ENCODE measurements at regions not wholly inside any gene's neighbourhood (a gene's known extent, or its start where the extent isn't known, plus 50 kb on each side); places are given as distances from the start of the nearest gene placed in this dataset.

DNA sequence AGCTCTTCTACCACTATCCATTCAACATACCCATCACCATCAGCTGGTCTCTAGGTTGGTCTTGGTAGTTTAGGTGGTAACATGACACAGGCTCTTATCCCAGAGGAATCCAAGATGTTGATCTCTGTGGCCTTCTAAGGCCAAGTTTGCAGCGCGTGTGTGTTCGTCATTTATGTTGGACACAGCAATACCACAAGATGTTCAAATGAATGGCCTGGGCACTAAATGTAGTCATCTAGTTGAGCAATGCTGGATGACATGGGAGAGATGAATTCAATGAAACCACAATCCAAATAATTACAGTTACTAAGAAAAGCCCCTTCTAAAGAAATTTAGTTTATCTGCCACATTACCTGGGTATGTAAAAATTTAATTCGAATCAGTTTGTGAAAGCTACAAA lies 292.4 kb downstream of the MRPS30 start:
- no peak for TF ChIP-seq CTCF (IDR thresholded peaks at IDR 0.05; ENCODE audit: low read depth, low read length)
- no peak for DNase-seq (ENCODE audit: low read depth, low spot score)
- in situ Hi-C loops (cut with HindIII; ENCODE audit: low sequenced_read_pairs), result no loop called here
- H3K4me3 ChIP-seq (ENCODE audit: low read depth, low read length), result no peak overlapping the region

DNA sequence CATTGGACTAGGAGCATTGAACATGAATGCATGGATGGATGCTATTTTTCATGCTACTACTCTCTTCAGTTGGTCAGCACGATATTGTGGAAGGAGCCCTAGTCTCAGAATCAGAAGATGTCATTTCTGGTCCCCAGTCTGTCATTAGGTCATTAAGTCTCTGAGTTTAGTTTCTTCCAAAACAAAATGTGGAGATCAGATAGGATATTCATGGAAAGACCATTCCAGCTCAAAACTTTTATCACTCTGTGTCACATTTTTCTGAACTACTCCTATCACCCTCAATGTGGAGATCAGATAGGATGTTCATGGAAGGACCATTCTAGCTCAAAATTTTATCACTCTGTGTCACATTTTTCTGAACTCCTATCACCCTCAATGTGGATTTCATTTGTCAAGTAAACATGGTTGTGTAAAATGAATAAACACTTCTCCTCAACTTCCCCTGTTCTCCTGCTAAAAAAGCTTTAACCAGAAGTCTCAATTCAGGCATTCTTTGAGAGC lies 296.8 kb downstream of the MRPS30 start:
- DNase-seq (ENCODE audit: low read depth, low spot score), result no peak
- no peak overlapping the region for H3K4me3 ChIP-seq (ENCODE audit: low read depth, low read length)
- TF ChIP-seq CTCF (IDR thresholded peaks at IDR 0.05; ENCODE audit: low read depth, low read length), result no peak
- in situ Hi-C loops (cut with HindIII; ENCODE audit: low sequenced_read_pairs), result no loop called here

- DNase-seq (ENCODE audit: low read depth, low spot score), result no peak
- in situ Hi-C loops (cut with HindIII; ENCODE audit: low sequenced_read_pairs), result no loop called here
- no peak for TF ChIP-seq CTCF (IDR thresholded peaks at IDR 0.05; ENCODE audit: low read depth, low read length)
- H3K4me3 ChIP-seq (ENCODE audit: low read depth, low read length), result no peak overlapping the region
Measured at GRCh38 chr5:45109062-45109461, 300.3 kb downstream of the MRPS30 start.

- in situ Hi-C loops (cut with HindIII; ENCODE audit: low sequenced_read_pairs), result no loop called here
- no peak for TF ChIP-seq CTCF (IDR thresholded peaks at IDR 0.05; ENCODE audit: low read depth, low read length)
- no peak for DNase-seq (ENCODE audit: low read depth, low spot score)
- no peak overlapping the region for H3K4me3 ChIP-seq (ENCODE audit: low read depth, low read length)
Measured at GRCh38 chr5:45109636-45110035, 300.9 kb downstream of the MRPS30 start.

- TF ChIP-seq CTCF (IDR thresholded peaks at IDR 0.05; ENCODE audit: low read depth, low read length), result no peak
- no peak overlapping the region for H3K4me3 ChIP-seq (ENCODE audit: low read depth, low read length)
- DNase-seq (ENCODE audit: low read depth, low spot score), result no peak
- in situ Hi-C loops (cut with HindIII; ENCODE audit: low sequenced_read_pairs), result no loop called here
Measured at GRCh38 chr5:45110399-45110798, 301.7 kb downstream of the MRPS30 start.

GRCh38 chr5:45113726-45114125 lies 305.0 kb downstream of the MRPS30 start:
- DNase-seq (ENCODE audit: low read depth, low spot score), result no peak
- TF ChIP-seq CTCF (IDR thresholded peaks at IDR 0.05; ENCODE audit: low read depth, low read length), result no peak
- in situ Hi-C loops (cut with HindIII; ENCODE audit: low sequenced_read_pairs), result no loop called here
- H3K4me3 ChIP-seq (ENCODE audit: low read depth, low read length), result no peak overlapping the region

DNA sequence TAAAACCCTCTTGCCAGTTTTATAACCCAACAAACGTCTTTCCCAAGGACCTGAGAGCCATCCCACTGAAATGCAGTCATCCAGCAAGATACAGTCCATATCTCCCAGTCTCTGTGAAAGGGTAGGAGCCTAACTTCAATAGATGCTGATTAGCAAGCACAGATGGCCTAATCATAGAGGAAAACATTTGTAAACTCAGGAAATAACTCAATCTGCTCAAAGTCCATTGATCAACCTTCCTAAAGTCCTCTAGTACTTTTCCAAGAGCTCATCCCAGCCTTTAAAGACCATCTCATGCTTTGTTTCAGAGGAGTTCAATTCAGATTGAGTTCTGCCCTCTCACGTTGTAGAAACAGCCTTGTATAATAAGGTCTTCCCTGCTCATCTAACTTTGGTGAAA lies 324.2 kb downstream of the MRPS30 start:
- TF ChIP-seq CTCF (IDR thresholded peaks at IDR 0.05; ENCODE audit: low read depth, low read length), result no peak
- in situ Hi-C loops (cut with HindIII; ENCODE audit: low sequenced_read_pairs), result no loop called here
- H3K4me3 ChIP-seq (ENCODE audit: low read depth, low read length), result no peak overlapping the region
- DNase-seq (ENCODE audit: low read depth, low spot score), result no peak

Data from astrocyte of the spinal cord (primary cell).